Keratinocyte (primary cell): ENCODE measurements at regions not wholly inside any gene's neighbourhood (a gene's known extent, or its start where the extent isn't known, plus 50 kb on each side); places are given as distances from the start of the nearest gene placed in this dataset.

Experiments
- DNase-seq: peaks from one replicate; pipeline ENCODE4 v3.0.0-alpha.2; 2011; ENCODE audit warnings: low read depth, missing footprints, low spot score
- FAIRE-seq: peaks from 2 replicates; lab custom pipeline; 2011; peaks lifted over from hg19 to GRCh38; lab: Jason Lieb, UNC
- H2AFZ ChIP-seq: 2 replicates; pipeline ENCODE4 v1.6.0; 2012; ENCODE audit warnings: low read length, control low read depth, inconsistent platforms; ENCODE audit not compliant: control insufficient read depth
- H3K27ac ChIP-seq: 2 replicates; pipeline ENCODE4 v1.5.1; 2011; ENCODE audit warnings: low read length; ENCODE audit not compliant: control insufficient read depth, insufficient read depth
- H3K27me3 ChIP-seq: 3 replicates; pipeline ENCODE4 v1.6.0; 2011; ENCODE audit warnings: low read length; ENCODE audit not compliant: control insufficient read depth, insufficient read depth; ENCODE audit errors: extremely low read depth
- H3K36me3 ChIP-seq, 2 experiments: 2 replicates in 1 of 2; 3 replicates in 1 of 2; pipeline ENCODE4 v1.5.1; 2011; ENCODE audit warnings: low read length in 2 of 2, mild to moderate bottlenecking in 1 of 2; ENCODE audit not compliant: control insufficient read depth in 2 of 2, insufficient read depth in 2 of 2; ENCODE audit errors: extremely low read depth in 1 of 2
- H3K4me1 ChIP-seq: 3 replicates; pipeline ENCODE4 v1.5.1; 2011; ENCODE audit warnings: low read length; ENCODE audit not compliant: control insufficient read depth, insufficient read depth; ENCODE audit errors: extremely low read depth
- H3K4me2 ChIP-seq: 3 replicates; pipeline ENCODE4 v1.6.0; 2011; ENCODE audit warnings: low read depth, low read length; ENCODE audit not compliant: control insufficient read depth, insufficient read depth; ENCODE audit errors: extremely low read depth
- H3K4me3 ChIP-seq, 3 experiments: fragments of 200-600 bp in 1 of 3; sonication (generic) in 1 of 3; 2 replicates in 2 of 3; 3 replicates in 1 of 3; pipeline ENCODE4 v1.5.1; 2011 to 2016; ENCODE audit warnings: low read length in 3 of 3, mild to moderate bottlenecking in 3 of 3, control low read depth in 2 of 3, inconsistent platforms in 1 of 3, low read depth in 1 of 3, mixed read lengths in 1 of 3, mixed run types in 1 of 3, moderate library complexity in 1 of 3; ENCODE audit not compliant: control insufficient read depth in 2 of 3, insufficient read depth in 2 of 3; ENCODE audit errors: extremely low read depth in 1 of 3
- H3K79me2 ChIP-seq: 2 replicates; pipeline ENCODE4 v1.6.0; 2012; ENCODE audit warnings: low read length; ENCODE audit not compliant: control insufficient read depth, insufficient read depth
- H3K9ac ChIP-seq: 3 replicates; pipeline ENCODE4 v1.6.0; 2011; ENCODE audit warnings: low read length; ENCODE audit not compliant: control insufficient read depth, insufficient read depth; ENCODE audit errors: extremely low read depth
- H3K9me1 ChIP-seq: 3 replicates; pipeline ENCODE4 v1.6.0; 2011; ENCODE audit warnings: low read length; ENCODE audit not compliant: control insufficient read depth, insufficient read depth; ENCODE audit errors: extremely low read depth
- H3K9me3 ChIP-seq: 2 replicates; pipeline ENCODE4 v1.5.1; 2012; ENCODE audit warnings: low read depth, low read length; ENCODE audit not compliant: control insufficient read depth
- H4K20me1 ChIP-seq: 3 replicates; pipeline ENCODE4 v1.6.0; 2011; ENCODE audit warnings: low read length; ENCODE audit not compliant: control insufficient read depth, insufficient read depth; ENCODE audit errors: extremely low read depth
- CTCF ChIP-seq, 3 experiments: IDR thresholded peaks in 1 of 3; conservative IDR thresholded peaks in 1 of 3; optimal IDR thresholded peaks in 1 of 3; 2 replicates in 2 of 3; 3 replicates in 1 of 3; pipeline versions ENCODE3 to v1.5.1; 2011; ENCODE audit warnings: low read length in 3 of 3, mild to moderate bottlenecking in 3 of 3, moderate library complexity in 2 of 3, control low read depth in 1 of 3, inconsistent platforms in 1 of 3; ENCODE audit not compliant: insufficient read depth in 2 of 3; ENCODE audit errors: extremely low read depth in 1 of 3
- EZH2 ChIP-seq: IDR thresholded peaks from one replicate; pipeline ENCODE4 v1.6.1; 2012; ENCODE audit warnings: inconsistent platforms, mild to moderate bottlenecking, low read length, moderate library complexity
- dilution Hi-C: fragments of 300-500 bp; cut with MboI; formaldehyde crosslinking; loops from one replicate; pipeline ENCODE4 v1.7.0; 2020; ENCODE audit warnings: low sequenced_read_pairs; ENCODE audit not compliant: extremely low pct_ligation_motif_present

GRCh38 chr2:146363731-146364130, 1481.1 kb upstream of the ACVR2A start:
- Histone ChIP-seq H3K9me3 (no peaks in the 10 kb centered on the region), H2AFZ (no peak overlapping the region), H3K36me3 (no peaks in the 10 kb centered on the region), H3K9me1 (no peaks in the 10 kb centered on the region), H4K20me1 (no peaks in the 10 kb centered on the region), H3K4me3 (no peak overlapping the region), H3K4me1 (no peaks in the 10 kb centered on the region), H3K79me2 (no peaks in the 10 kb centered on the region), H3K4me2 (no peak overlapping the region), H3K9ac (no peak overlapping the region), H3K27me3 (no peaks in the 10 kb centered on the region), H3K27ac (no peak overlapping the region)
- FAIRE-seq (no peak), DNase-seq (no peak)
- TF ChIP-seq EZH2 (no peak), CTCF (optimal IDR thresholded peaks at IDR 0.05 in 1 of 3, IDR thresholded peaks at IDR 0.05 in 1 of 3, conservative IDR thresholded peaks at IDR 0.05 in 1 of 3; ENCODE audit: extremely low read depth in 1 of 3, insufficient read depth in 2 of 3, low read length in 3 of 3) (no peak)
- dilution Hi-C loops: no loop called here

GRCh38 chr2:146351689-146352088, 1493.1 kb upstream of the ACVR2A start:
- no peak overlapping the region for H2AFZ ChIP-seq
- H3K9me1 ChIP-seq: no peaks in the 10 kb centered on the region
- H3K4me2 ChIP-seq: no peak overlapping the region
- no peak overlapping the region for H3K9ac ChIP-seq
- H4K20me1 ChIP-seq: no peaks in the 10 kb centered on the region
- H3K27me3 ChIP-seq: no peaks in the 10 kb centered on the region
- no peak for TF ChIP-seq EZH2
- TF ChIP-seq CTCF (optimal IDR thresholded peaks at IDR 0.05 in 1 of 3, IDR thresholded peaks at IDR 0.05 in 1 of 3, conservative IDR thresholded peaks at IDR 0.05 in 1 of 3; ENCODE audit: extremely low read depth in 1 of 3, insufficient read depth in 2 of 3, low read length in 3 of 3): no peak
- dilution Hi-C loops: no loop called here
- no peak overlapping the region for H3K27ac ChIP-seq
- no peaks in the 10 kb centered on the region for H3K36me3 ChIP-seq
- H3K4me3 ChIP-seq: no peak overlapping the region
- H3K9me3 ChIP-seq: no peaks in the 10 kb centered on the region
- DNase-seq: no peak
- FAIRE-seq: no peak
- no peaks in the 10 kb centered on the region for H3K79me2 ChIP-seq
- no peaks in the 10 kb centered on the region for H3K4me1 ChIP-seq
